Upper lobe of right lung (tissue), 1 donor: ENCODE measurements at regions not wholly inside any gene's neighbourhood (a gene's known extent, or its start where the extent isn't known, plus 50 kb on each side); places are given as distances from the start of the nearest gene placed in this dataset.

Experiments
- ATAC-seq: fragments of 200-7000 bp; cut with Tn5 transposase; one replicate; pipeline ENCODE4 v1.9.1; 2020; ENCODE audit warnings: mild to moderate bottlenecking, moderate library complexity
- DNase-seq: peaks from one replicate; pipeline ENCODE4 v3.0.0-alpha.2; 2020
- H3K27ac ChIP-seq: fragments of 200-600 bp; one replicate; pipeline ENCODE4 v1.8.0; 2022
- H3K27me3 ChIP-seq: fragments of 200-600 bp; one replicate; pipeline ENCODE4 v1.8.0; 2022; ENCODE audit warnings: mild to moderate bottlenecking
- H3K36me3 ChIP-seq: fragments of 200-600 bp; one replicate; pipeline ENCODE4 v1.8.0; 2022
- H3K4me1 ChIP-seq: fragments of 200-600 bp; one replicate; pipeline ENCODE4 v1.8.0; 2022
- H3K4me3 ChIP-seq: fragments of 200-600 bp; one replicate; pipeline ENCODE4 v1.8.0; 2022; ENCODE audit warnings: mild to moderate bottlenecking
- H3K9me3 ChIP-seq: fragments of 200-600 bp; one replicate; pipeline ENCODE4 v1.8.0; 2022
- CTCF ChIP-seq: fragments of 200-600 bp; IDR thresholded peaks from one replicate; pipeline ENCODE4 v1.8.0; 2022; ENCODE audit warnings: antibody characterized with exemption
- intact Hi-C: fragments of 100-400 bp; cut with DNase I; formaldehyde crosslinking; loops from one replicate; pipeline ENCODE4 v1.11.0; 2022
- donor health status: DM: no; HTN: yes; CAD: no; lungs with severe emphysema.

DNA sequence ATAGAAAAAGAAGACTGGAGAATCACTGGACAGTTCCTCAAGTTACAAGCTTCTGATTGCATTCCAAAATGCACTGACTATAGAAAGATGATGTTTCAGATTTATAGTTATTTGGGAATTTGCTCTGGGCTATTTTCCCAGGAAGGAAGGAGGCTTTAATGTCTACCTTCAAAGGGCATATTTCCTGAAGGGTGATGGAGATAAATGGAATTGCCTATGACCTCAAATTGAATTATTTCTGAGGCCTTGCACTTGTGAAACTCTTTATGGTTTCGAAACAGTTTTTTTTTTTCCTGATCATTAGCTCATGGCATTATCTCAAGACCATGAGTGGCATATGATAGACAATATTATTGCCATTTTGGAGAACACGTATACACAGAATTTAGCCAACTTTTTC is 333.9 kb downstream of the METTL15 start:
- Histone ChIP-seq H3K27ac (no peak overlapping the region), H3K9me3 (no peaks in the 10 kb centered on the region), H3K27me3 (no peaks in the 10 kb centered on the region), H3K4me1 (no peaks in the 10 kb centered on the region), H3K4me3 (no peak overlapping the region), H3K36me3 (no peaks in the 10 kb centered on the region)
- ATAC-seq (no peak), DNase-seq (no peak)
- TF ChIP-seq CTCF: no peak
- intact Hi-C loops: no loop called here

GRCh38 chr11:28439403-28439802 is 331.2 kb downstream of the METTL15 start:
- intact Hi-C loops: no loop called here
- no peaks in the 10 kb centered on the region for H3K9me3 ChIP-seq
- DNase-seq (no peak), ATAC-seq (no peak)
- no peaks in the 10 kb centered on the region for H3K27me3 ChIP-seq
- no peak overlapping the region for H3K4me3 ChIP-seq
- H3K27ac ChIP-seq: no peak overlapping the region
- no peaks in the 10 kb centered on the region for H3K4me1 ChIP-seq
- no peak for TF ChIP-seq CTCF
- H3K36me3 ChIP-seq: no peaks in the 10 kb centered on the region

- Histone ChIP-seq H3K27me3 (no peaks in the 10 kb centered on the region), H3K4me1 (no peaks in the 10 kb centered on the region), H3K36me3 (no peaks in the 10 kb centered on the region), H3K27ac (no peak overlapping the region), H3K4me3 (no peak overlapping the region), H3K9me3 (no peaks in the 10 kb centered on the region)
- intact Hi-C loops: no loop called here
- DNase-seq: no peak
- no peak for TF ChIP-seq CTCF
- no peak for ATAC-seq
Observed at GRCh38 chr11:28420099-28420498, 311.9 kb downstream of the METTL15 start.

DNA sequence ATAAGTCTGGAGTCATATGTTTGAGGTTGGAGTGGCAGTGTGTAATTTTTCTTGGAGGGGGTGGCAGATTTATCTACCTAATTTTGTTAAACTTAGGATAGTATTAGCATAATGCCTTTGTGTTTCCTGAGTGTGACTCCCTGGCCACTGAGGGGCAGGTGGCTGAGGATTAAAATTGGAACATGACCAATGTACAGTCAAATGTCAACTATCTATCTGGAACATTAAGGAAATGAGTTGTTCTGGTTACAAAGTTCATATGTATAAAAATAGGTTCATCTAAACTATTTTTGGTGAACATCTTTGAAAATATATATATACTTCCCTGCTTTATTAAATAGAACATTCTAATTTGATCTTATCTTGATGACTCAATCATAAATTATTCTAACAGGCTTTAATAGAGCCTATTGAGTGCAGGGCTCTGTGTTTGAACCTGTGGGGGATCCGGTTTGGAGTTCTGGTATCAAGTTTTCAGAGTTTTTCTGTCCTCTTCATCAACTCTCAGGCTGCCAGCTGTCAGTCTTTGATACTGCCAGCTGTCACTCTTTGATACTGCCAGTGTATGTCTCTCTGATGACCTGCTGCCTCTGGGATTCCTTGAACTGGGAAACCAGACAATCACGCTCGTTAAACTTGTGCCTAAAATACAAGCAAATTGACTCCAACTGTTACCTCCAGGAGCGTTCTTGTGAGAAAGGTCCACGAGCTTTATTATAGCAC is 309.6 kb downstream of the METTL15 start:
- intact Hi-C loops: no loop called here
- H3K4me3 ChIP-seq: no peak overlapping the region
- H3K27me3 ChIP-seq: no peaks in the 10 kb centered on the region
- H3K27ac ChIP-seq: no peak overlapping the region
- DNase-seq (no peak), ATAC-seq (no peak)
- no peaks in the 10 kb centered on the region for H3K9me3 ChIP-seq
- H3K4me1 ChIP-seq: no peaks in the 10 kb centered on the region
- no peaks in the 10 kb centered on the region for H3K36me3 ChIP-seq
- no peak for TF ChIP-seq CTCF

- intact Hi-C loops: no loop called here
- no peaks in the 10 kb centered on the region for H3K4me1 ChIP-seq
- no peaks in the 10 kb centered on the region for H3K36me3 ChIP-seq
- DNase-seq: no peak
- H3K4me3 ChIP-seq: no peak overlapping the region
- ATAC-seq: no peak
- no peak overlapping the region for H3K27ac ChIP-seq
- no peaks in the 10 kb centered on the region for H3K27me3 ChIP-seq
- no peaks in the 10 kb centered on the region for H3K9me3 ChIP-seq
- no peak for TF ChIP-seq CTCF
Observed at GRCh38 chr11:28412029-28412428, 303.8 kb downstream of the METTL15 start.

DNA sequence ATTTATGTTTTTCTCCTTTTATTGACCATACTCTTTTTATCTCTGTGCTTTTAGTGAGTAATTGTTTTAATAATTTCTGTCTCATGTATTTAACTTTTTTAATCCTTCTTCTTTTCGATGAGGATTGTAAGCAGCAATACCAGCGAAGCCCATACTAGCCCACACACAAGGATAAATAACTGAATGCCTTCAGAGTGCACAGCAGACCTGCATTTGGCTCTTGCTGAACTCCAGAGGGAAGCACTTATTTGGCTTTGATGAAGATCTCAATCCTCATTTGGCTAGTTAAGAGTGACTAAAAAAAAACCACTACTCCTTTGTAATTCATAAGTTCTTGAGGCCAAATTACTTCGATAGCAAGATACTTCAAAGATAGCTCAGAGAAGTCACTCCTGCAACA is 293.3 kb downstream of the METTL15 start:
- no peaks in the 10 kb centered on the region for H3K4me1 ChIP-seq
- no peaks in the 10 kb centered on the region for H3K27me3 ChIP-seq
- intact Hi-C loops: no loop called here
- no peak overlapping the region for H3K4me3 ChIP-seq
- H3K9me3 ChIP-seq: no peaks in the 10 kb centered on the region
- H3K36me3 ChIP-seq: no peaks in the 10 kb centered on the region
- TF ChIP-seq CTCF: no peak
- DNase-seq (no peak), ATAC-seq (no peak)
- H3K27ac ChIP-seq: no peak overlapping the region
